ENCODE measurements at regions not wholly inside any gene's neighbourhood (a gene's known extent, or its start where the extent isn't known, plus 50 kb on each side); places are given as distances from the start of the nearest gene placed in this dataset.

DNA sequence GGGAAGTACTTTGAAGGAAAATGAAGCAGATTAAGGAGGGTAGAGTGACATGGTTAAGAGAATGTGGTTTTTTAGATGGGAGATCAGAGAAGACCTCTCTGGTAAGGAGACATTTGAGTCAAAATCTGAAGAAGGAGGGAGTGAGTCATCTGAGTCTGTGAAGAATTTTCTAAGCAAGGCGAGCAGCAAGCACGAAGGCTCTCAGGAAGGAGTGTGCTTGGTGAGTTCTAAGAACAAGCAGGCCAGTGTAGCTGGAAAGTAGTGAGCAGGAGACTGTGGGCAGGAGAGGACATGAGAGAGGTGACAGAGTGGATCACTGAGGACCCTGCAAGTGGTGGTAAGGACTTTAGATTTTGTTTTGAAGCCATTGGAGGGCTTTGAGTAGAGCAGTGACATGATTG, 76.3 kb upstream of the FUT8 start:
- TF ChIP-seq, protein P1, sequence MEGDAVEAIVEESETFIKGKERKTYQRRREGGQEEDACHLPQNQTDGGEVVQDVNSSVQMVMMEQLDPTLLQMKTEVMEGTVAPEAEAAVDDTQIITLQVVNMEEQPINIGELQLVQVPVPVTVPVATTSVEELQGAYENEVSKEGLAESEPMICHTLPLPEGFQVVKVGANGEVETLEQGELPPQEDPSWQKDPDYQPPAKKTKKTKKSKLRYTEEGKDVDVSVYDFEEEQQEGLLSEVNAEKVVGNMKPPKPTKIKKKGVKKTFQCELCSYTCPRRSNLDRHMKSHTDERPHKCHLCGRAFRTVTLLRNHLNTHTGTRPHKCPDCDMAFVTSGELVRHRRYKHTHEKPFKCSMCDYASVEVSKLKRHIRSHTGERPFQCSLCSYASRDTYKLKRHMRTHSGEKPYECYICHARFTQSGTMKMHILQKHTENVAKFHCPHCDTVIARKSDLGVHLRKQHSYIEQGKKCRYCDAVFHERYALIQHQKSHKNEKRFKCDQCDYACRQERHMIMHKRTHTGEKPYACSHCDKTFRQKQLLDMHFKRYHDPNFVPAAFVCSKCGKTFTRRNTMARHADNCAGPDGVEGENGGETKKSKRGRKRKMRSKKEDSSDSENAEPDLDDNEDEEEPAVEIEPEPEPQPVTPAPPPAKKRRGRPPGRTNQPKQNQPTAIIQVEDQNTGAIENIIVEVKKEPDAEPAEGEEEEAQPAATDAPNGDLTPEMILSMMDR (IDR thresholded peaks at IDR 0.05), result no peak
- no peak for TF ChIP-seq POLR2AphosphoS5 (IDR thresholded peaks at IDR 0.05; ENCODE audit: insufficient read depth in 1 of 2, low read depth in 1 of 2)
- no peak for TF ChIP-seq POLR2A (IDR thresholded peaks at IDR 0.05)
